H1 (cell line): ENCODE measurements at regions not wholly inside any gene's neighbourhood (a gene's known extent, or its start where the extent isn't known, plus 50 kb on each side); places are given as distances from the start of the nearest gene placed in this dataset.

Experiments
- CBX8 ChIP-seq: fragments of 300-800, 300-1000 bp; sonication (generic); IDR thresholded peaks from 2 replicates; pipeline ENCODE4 v1.7.1; 2016; ENCODE audit warnings: low read depth, low read length, borderline replicate concordance
- CHD7 ChIP-seq: fragments of 300-600 bp; sonication (generic); IDR thresholded peaks from 2 replicates; pipeline ENCODE4 v1.7.1; 2012; ENCODE audit warnings: low read length, moderate library complexity, mild to moderate bottlenecking, inconsistent platforms; ENCODE audit not compliant: insufficient replicate concordance
- CREB1 ChIP-seq: IDR thresholded peaks from 2 replicates; pipeline ENCODE4 v1.6.1; 2012; ENCODE audit warnings: inconsistent platforms
- KDM4A ChIP-seq: IDR thresholded peaks from one replicate; pipeline ENCODE4 v1.7.1; 2012; ENCODE audit warnings: low read depth, mild to moderate bottlenecking, moderate library complexity, low read length, inconsistent platforms; ENCODE audit not compliant: severe bottlenecking
- POLR2AphosphoS5 ChIP-seq: IDR thresholded peaks from 2 replicates; pipeline ENCODE4 v1.6.1; 2011; ENCODE audit warnings: low read depth, low read length
- RAD21 ChIP-seq, 2 experiments: IDR thresholded peaks in 1 of 2; conservative IDR thresholded peaks in 1 of 2; 2 replicates each; pipeline ENCODE4 v1.6.1; 2011; ENCODE audit warnings: low read depth in 2 of 2, low read length in 2 of 2, improper control_type of control experiment in 1 of 2, inconsistent platforms in 1 of 2, mild to moderate bottlenecking in 1 of 2, moderate library complexity in 1 of 2
- TAF1 ChIP-seq: IDR thresholded peaks from 2 replicates; pipeline ENCODE4 v1.6.1; 2011; ENCODE audit warnings: mild to moderate bottlenecking, low read depth, low read length
- TF ChIP-seq, protein P1 (sequence below): IDR thresholded peaks from 2 replicates; pipeline ENCODE4 v1.6.1; 2012; ENCODE audit warnings: low read length, inconsistent platforms

DNA sequence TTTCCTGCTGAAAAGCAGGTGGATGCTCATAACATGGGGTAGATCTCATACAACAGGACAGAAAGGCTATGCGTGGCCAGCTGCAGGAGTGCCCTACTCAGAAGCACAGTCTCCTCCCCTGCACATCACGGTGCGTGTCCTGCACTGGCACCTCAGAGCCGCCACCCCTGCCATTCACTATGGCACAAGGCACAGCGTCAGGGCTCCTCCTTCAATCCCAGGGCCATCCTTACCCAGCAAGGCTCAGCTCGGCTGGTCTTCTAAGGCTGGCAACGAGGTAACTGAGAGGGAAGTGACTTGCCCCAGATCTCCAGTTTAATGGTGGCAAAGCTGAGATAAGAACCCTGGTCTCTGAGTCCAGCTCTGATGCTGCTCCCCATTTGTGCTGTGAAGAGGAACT lies 97.1 kb downstream of the CPN2 start (continued):
- no peak for TF ChIP-seq CHD7
- TF ChIP-seq KDM4A = no peak
- TF ChIP-seq TAF1 = no peak
- TF ChIP-seq, protein P1, sequence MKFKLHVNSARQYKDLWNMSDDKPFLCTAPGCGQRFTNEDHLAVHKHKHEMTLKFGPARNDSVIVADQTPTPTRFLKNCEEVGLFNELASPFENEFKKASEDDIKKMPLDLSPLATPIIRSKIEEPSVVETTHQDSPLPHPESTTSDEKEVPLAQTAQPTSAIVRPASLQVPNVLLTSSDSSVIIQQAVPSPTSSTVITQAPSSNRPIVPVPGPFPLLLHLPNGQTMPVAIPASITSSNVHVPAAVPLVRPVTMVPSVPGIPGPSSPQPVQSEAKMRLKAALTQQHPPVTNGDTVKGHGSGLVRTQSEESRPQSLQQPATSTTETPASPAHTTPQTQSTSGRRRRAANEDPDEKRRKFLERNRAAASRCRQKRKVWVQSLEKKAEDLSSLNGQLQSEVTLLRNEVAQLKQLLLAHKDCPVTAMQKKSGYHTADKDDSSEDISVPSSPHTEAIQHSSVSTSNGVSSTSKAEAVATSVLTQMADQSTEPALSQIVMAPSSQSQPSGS = no peak
- no peak for TF ChIP-seq RAD21 (IDR thresholded peaks at IDR 0.05 in 1 of 2, conservative IDR thresholded peaks at IDR 0.05 in 1 of 2; ENCODE audit: low read depth in 2 of 2, low read length in 2 of 2)
- no peak for TF ChIP-seq CREB1
- TF ChIP-seq POLR2AphosphoS5 = no peak
- no peak for TF ChIP-seq CBX8
- TF ChIP-seq, all 59 proteins: peak for 0
